Retina (tissue), 1 donor: ENCODE measurements at regions not wholly inside any gene's neighbourhood (a gene's known extent, or its start where the extent isn't known, plus 50 kb on each side); places are given as distances from the start of the nearest gene placed in this dataset.

Source experiments
- DNase-seq: peaks from one replicate; pipeline ENCODE4 v3.0.0-alpha.2; 2016

- DNase-seq, result peak; percentile 35
Measured at GRCh38 chr10:105857268-105858264, 1216.5 kb downstream of the SORCS3 start.

GRCh38 chr10:105855791-105856190, 1214.7 kb downstream of the SORCS3 start:
- DNase-seq, result no peak

GRCh38 chr10:105844676-105845570, 1203.8 kb downstream of the SORCS3 start:
- no peak for DNase-seq

GRCh38 chr10:105844241-105844640, 1203.2 kb downstream of the SORCS3 start:
- DNase-seq, result peak; percentile 76

GRCh38 chr10:105843786-105844185, 1202.7 kb downstream of the SORCS3 start:
- peak; percentile 83 for DNase-seq

- no peak for DNase-seq
Measured at GRCh38 chr10:105840288-105840770, 1199.2 kb downstream of the SORCS3 start.

- DNase-seq, result no peak
Measured at GRCh38 chr10:105838392-105838791, 1197.3 kb downstream of the SORCS3 start.

GRCh38 chr10:105837951-105838350, 1196.9 kb downstream of the SORCS3 start:
- peak; percentile 33 for DNase-seq

GRCh38 chr10:105834261-105835059, 1193.4 kb downstream of the SORCS3 start:
- DNase-seq, result peak; percentile 55

- no peak for DNase-seq
Measured at GRCh38 chr10:105827133-105827532, 1186.0 kb downstream of the SORCS3 start.

GRCh38 chr10:105807935-105808587, 1167.0 kb downstream of the SORCS3 start:
- no peak for DNase-seq

- no peak for DNase-seq
Measured at GRCh38 chr10:105803206-105803605, 1162.1 kb downstream of the SORCS3 start.

- DNase-seq, result peak; percentile 47
Measured at GRCh38 chr10:105800641-105801040, 1159.6 kb downstream of the SORCS3 start.

- DNase-seq, result no peak
Measured at GRCh38 chr10:105798328-105798889, 1157.3 kb downstream of the SORCS3 start.

- DNase-seq, result peak; percentile 56
Measured at GRCh38 chr10:105797234-105797890, 1156.3 kb downstream of the SORCS3 start.

GRCh38 chr10:105793071-105793470, 1152.0 kb downstream of the SORCS3 start:
- DNase-seq, result no peak

GRCh38 chr10:105785721-105786120, 1144.6 kb downstream of the SORCS3 start:
- no peak for DNase-seq

GRCh38 chr10:105783936-105784483, 1142.9 kb downstream of the SORCS3 start:
- peak; percentile 89 for DNase-seq

GRCh38 chr10:105774881-105775280, 1133.8 kb downstream of the SORCS3 start:
- no peak for DNase-seq

GRCh38 chr10:105774351-105774750, 1133.3 kb downstream of the SORCS3 start:
- DNase-seq, result no peak
